T-helper 17 cell (primary cell): ENCODE measurements at regions not wholly inside any gene's neighbourhood (a gene's known extent, or its start where the extent isn't known, plus 50 kb on each side); places are given as distances from the start of the nearest gene placed in this dataset.

Experiments
- ATAC-seq: fragments of 150-1000 bp; cut with Tn5 transposase; 2 replicates; pipeline ENCODE4 v1.10.0; 2021; ENCODE audit warnings: mild to moderate bottlenecking, moderate library complexity
- DNase-seq, 3 donors: peaks; one replicate each; pipeline versions ENCODE4 v3.0.0 to v3.0.0-alpha.2; 2020 to 2021
- H3K9me3 ChIP-seq: one replicate; pipeline ENCODE4 v1.7.0; 2013; ENCODE audit warnings: low read length, mild to moderate bottlenecking; ENCODE audit not compliant: control insufficient read depth, poor library complexity, severe bottlenecking
- H3K27ac Mint-ChIP-seq: one replicate; pipeline ENCODE4 v1.8.0; 2022; ENCODE audit warnings: mild to moderate bottlenecking, moderate library complexity, mixed read lengths
- H3K27me3 Mint-ChIP-seq: one replicate; pipeline ENCODE4 v1.8.0; 2022; ENCODE audit warnings: mixed read lengths
- H3K36me3 Mint-ChIP-seq: one replicate; pipeline ENCODE4 v1.8.0; 2022; ENCODE audit warnings: low read depth, mixed read lengths
- H3K4me1 Mint-ChIP-seq: one replicate; pipeline ENCODE4 v1.8.0; 2022; ENCODE audit warnings: mild to moderate bottlenecking, mixed read lengths
- H3K4me3 Mint-ChIP-seq: one replicate; pipeline ENCODE4 v1.8.0; 2022; ENCODE audit warnings: mild to moderate bottlenecking, moderate library complexity, mixed read lengths

DNA sequence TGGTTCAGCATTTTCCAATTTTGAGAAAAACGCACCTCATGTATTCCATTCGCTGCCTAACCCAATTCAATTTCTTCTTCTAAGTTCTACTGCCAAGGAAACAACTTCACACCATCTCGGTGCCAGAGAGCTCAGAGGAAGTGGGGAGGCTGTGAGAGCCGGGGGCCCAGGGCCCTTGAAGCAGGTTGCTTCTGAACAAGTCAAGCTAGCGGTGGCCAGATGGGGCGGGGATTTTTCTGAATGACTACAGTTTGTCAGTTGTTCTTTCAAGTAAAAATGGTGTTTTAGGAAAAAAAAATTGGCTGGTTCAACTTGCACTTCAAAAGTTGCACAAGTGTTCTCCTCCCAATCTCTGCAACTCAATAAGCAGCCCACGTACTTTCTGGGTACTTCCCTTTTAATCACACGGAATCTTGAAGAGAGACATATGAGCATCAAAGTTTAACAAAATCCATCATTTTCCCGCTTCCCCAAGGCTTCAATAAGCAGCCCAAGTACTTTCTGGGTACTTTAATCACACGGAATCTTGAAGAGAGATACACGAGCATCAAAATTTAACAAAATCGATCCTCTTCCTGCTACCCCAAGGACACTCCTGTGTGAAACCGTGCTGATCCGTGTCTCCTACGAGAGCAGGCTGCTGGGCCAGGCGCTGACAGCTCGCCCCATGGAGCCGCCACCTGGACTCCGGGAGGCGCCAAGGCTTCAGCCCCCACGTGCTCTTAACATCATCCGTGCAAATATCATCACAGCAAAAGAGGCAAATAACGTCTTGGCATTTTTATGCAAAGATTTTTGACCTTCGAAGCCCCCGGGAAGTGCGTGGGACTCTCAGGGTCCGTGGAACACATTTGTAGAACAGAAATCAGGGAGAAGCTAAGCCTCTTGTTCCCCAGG, 186.7 kb upstream of the PDE10A start:
- H3K36me3 Mint-ChIP-seq = no peaks in the 10 kb centered on the region
- H3K27ac Mint-ChIP-seq = no peak overlapping the region
- peaks cover 76% of the 10 kb centered on the region for H3K27me3 Mint-ChIP-seq
- DNase-seq = no peak
- H3K4me3 Mint-ChIP-seq = no peak overlapping the region
- H3K9me3 ChIP-seq = no peaks in the 10 kb centered on the region
- H3K4me1 Mint-ChIP-seq = peaks cover 4% of the 10 kb centered on the region
- ATAC-seq = no peak

GRCh38 chr6:165848086-165848426, 185.0 kb upstream of the PDE10A start:
- H3K4me1 Mint-ChIP-seq = peaks cover 4% of the 10 kb centered on the region
- H3K4me3 Mint-ChIP-seq = no peak overlapping the region
- no peak for DNase-seq
- no peaks in the 10 kb centered on the region for H3K36me3 Mint-ChIP-seq
- H3K27ac Mint-ChIP-seq = no peak overlapping the region
- peaks cover 76% of the 10 kb centered on the region for H3K27me3 Mint-ChIP-seq
- no peaks in the 10 kb centered on the region for H3K9me3 ChIP-seq
- no peak for ATAC-seq

DNA sequence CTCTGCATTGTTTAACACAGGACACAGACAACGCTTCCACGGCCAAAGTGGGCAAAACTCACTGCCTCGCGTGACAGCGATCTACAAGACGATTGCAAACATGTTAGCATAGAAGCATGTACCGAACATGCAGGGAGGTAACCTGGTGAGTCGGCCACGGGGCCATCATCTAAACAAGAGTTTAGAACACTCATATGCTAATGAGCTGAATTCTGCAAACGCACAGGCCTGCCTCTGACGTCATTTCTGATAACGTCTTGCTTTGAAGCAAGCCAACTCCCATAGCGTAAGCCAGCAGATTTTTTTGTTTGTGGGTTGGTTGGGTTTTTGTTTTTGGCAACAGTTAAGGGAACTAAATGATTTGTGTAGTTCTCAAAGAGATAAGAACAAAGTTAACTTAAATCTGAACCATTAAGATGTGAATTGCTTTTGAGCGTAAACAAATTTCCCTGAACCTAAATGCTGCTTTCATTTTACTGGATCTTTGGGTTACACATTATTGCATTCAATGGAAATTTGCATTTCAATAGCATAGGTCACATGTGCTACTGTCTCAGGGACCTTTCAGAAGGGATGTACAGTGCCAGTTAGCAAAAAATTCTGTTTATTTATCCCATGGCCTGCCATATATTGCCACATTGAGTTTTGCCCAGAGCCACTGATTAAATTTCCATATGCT, 184.5 kb upstream of the PDE10A start:
- peaks cover 76% of the 10 kb centered on the region for H3K27me3 Mint-ChIP-seq
- no peak overlapping the region for H3K4me3 Mint-ChIP-seq
- DNase-seq (no peak), ATAC-seq (peak; percentile 47)
- no peaks in the 10 kb centered on the region for H3K9me3 ChIP-seq
- H3K4me1 Mint-ChIP-seq = peaks cover 4% of the 10 kb centered on the region
- H3K36me3 Mint-ChIP-seq = no peaks in the 10 kb centered on the region
- H3K27ac Mint-ChIP-seq = no peak overlapping the region

- Mint-ChIP-seq H3K27me3 (peaks cover 73% of the 10 kb centered on the region), H3K36me3 (no peaks in the 10 kb centered on the region), H3K4me3 (no peak overlapping the region), H3K27ac (no peak overlapping the region), H3K4me1 (peaks cover 4% of the 10 kb centered on the region)
- no peaks in the 10 kb centered on the region for H3K9me3 ChIP-seq
- DNase-seq = no peak
- ATAC-seq = no peak
Observed at GRCh38 chr6:165846123-165846966, 183.3 kb upstream of the PDE10A start.

GRCh38 chr6:165845493-165845892, 182.5 kb upstream of the PDE10A start:
- peaks cover 70% of the 10 kb centered on the region for H3K27me3 Mint-ChIP-seq
- H3K36me3 Mint-ChIP-seq = no peaks in the 10 kb centered on the region
- no peaks in the 10 kb centered on the region for H3K9me3 ChIP-seq
- ATAC-seq = no peak
- H3K4me3 Mint-ChIP-seq = no peak overlapping the region
- peaks cover 4% of the 10 kb centered on the region for H3K4me1 Mint-ChIP-seq
- no peak overlapping the region for H3K27ac Mint-ChIP-seq
- no peak for DNase-seq

DNA sequence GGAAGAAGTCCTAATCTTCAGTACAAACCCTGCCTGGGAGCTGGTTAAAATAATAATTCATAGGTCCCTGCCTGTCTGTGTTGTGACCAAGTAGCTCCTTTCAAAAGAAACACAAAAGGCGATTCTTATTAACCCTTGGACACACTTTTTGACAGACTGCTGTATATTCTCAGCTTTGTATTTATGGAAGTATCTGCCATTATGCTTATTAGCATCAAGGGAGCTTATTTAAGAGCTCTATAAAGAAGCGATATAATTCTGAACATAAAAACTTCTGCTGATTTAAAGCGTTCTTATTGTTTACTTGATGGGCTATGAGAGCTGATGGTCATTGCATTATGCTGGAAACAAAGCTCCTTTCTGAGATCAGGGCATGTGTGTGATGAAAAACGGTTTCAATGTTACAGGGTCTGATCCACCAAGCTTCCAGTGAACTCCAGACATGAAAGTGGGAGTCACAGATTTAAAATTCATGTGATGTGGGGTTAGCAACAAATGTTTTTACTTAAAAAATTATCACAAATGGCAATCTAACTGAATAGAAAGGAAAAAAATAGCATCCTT, 181.8 kb upstream of the PDE10A start:
- H3K4me3 Mint-ChIP-seq = no peak overlapping the region
- DNase-seq = no peak
- peaks cover 65% of the 10 kb centered on the region for H3K27me3 Mint-ChIP-seq
- H3K36me3 Mint-ChIP-seq = no peaks in the 10 kb centered on the region
- no peaks in the 10 kb centered on the region for H3K9me3 ChIP-seq
- no peak overlapping the region for H3K27ac Mint-ChIP-seq
- no peaks in the 10 kb centered on the region for H3K4me1 Mint-ChIP-seq
- no peak for ATAC-seq

DNA sequence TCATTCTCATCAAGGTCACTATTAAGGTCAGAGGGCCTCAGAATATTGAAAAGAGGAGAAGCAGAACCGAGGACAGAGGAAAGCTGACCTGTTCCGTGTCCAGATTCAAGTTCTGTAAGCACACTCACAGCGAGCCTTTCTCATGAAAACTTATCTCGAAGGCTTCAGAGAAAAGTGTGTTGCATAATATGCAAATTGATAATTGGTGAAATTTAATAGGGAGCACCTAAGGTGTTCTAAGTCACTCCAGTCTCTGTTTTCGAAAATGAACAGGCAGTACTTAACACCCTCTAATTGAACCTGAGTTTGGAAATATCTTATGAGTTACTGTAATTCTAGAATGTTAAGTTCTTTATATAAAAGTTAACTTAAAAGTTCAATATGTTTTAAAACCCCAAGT, 181.2 kb upstream of the PDE10A start:
- H3K27me3 Mint-ChIP-seq = peaks cover 58% of the 10 kb centered on the region
- ATAC-seq (no peak), DNase-seq (no peak)
- no peak overlapping the region for H3K4me3 Mint-ChIP-seq
- H3K36me3 Mint-ChIP-seq = no peaks in the 10 kb centered on the region
- no peaks in the 10 kb centered on the region for H3K9me3 ChIP-seq
- no peaks in the 10 kb centered on the region for H3K4me1 Mint-ChIP-seq
- H3K27ac Mint-ChIP-seq = no peak overlapping the region

DNA sequence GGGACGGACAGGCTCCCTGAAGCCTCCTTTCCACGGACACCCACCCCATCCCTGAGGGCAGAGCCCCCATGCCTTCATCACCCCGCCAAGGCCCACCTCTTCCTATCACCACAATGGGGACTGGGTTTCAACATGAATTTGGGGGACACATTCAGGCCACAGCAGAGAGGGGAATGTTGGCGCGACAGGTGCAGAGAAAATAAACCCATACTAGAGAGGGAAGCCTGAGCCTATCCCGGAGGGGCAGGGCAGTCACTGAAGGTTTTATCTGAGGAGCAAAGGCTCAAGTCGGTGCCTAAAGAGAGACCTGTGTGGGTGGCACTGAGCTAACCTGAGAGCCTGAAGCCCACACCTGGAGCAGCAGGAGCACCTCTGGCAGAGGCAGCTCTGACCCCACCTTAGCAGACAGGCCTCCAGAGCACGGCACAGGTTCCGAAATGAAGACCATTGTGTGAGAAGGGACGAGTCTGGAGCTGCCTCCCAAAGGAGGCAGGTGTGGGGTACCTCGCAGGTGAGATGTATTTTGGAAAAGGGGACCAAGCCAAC, 180.6 kb upstream of the PDE10A start:
- no peaks in the 10 kb centered on the region for H3K9me3 ChIP-seq
- Mint-ChIP-seq H3K4me3 (no peak overlapping the region), H3K27ac (no peak overlapping the region), H3K36me3 (no peaks in the 10 kb centered on the region), H3K27me3 (peaks cover 57% of the 10 kb centered on the region), H3K4me1 (no peaks in the 10 kb centered on the region)
- DNase-seq (no peak), ATAC-seq (no peak)

- ATAC-seq = no peak
- no peak overlapping the region for H3K4me3 Mint-ChIP-seq
- no peaks in the 10 kb centered on the region for H3K4me1 Mint-ChIP-seq
- no peaks in the 10 kb centered on the region for H3K36me3 Mint-ChIP-seq
- H3K9me3 ChIP-seq = no peaks in the 10 kb centered on the region
- H3K27ac Mint-ChIP-seq = no peak overlapping the region
- no peak for DNase-seq
- H3K27me3 Mint-ChIP-seq = peaks cover 55% of the 10 kb centered on the region
Observed at GRCh38 chr6:165843121-165843520, 180.1 kb upstream of the PDE10A start.

GRCh38 chr6:165842281-165842936, 179.4 kb upstream of the PDE10A start:
- H3K4me1 Mint-ChIP-seq = no peaks in the 10 kb centered on the region
- no peak overlapping the region for H3K4me3 Mint-ChIP-seq
- H3K9me3 ChIP-seq = no peaks in the 10 kb centered on the region
- DNase-seq = no peak
- H3K27ac Mint-ChIP-seq = no peak overlapping the region
- no peaks in the 10 kb centered on the region for H3K36me3 Mint-ChIP-seq
- H3K27me3 Mint-ChIP-seq = peaks cover 48% of the 10 kb centered on the region
- ATAC-seq = no peak

GRCh38 chr6:165841153-165841558, 178.1 kb upstream of the PDE10A start:
- no peak for DNase-seq
- no peak overlapping the region for H3K27ac Mint-ChIP-seq
- no peak for ATAC-seq
- H3K27me3 Mint-ChIP-seq = peaks cover 42% of the 10 kb centered on the region
- H3K4me1 Mint-ChIP-seq = no peaks in the 10 kb centered on the region
- no peak overlapping the region for H3K4me3 Mint-ChIP-seq
- H3K36me3 Mint-ChIP-seq = no peaks in the 10 kb centered on the region
- H3K9me3 ChIP-seq = no peaks in the 10 kb centered on the region

- no peak for DNase-seq
- Mint-ChIP-seq H3K36me3 (no peaks in the 10 kb centered on the region), H3K27me3 (peaks cover 41% of the 10 kb centered on the region), H3K27ac (no peak overlapping the region), H3K4me3 (no peak overlapping the region), H3K4me1 (no peaks in the 10 kb centered on the region)
- ATAC-seq = no peak
- no peaks in the 10 kb centered on the region for H3K9me3 ChIP-seq
Observed at GRCh38 chr6:165837948-165838745, 175.1 kb upstream of the PDE10A start.
